AG09319 (cell line): ENCODE measurements at regions not wholly inside any gene's neighbourhood (a gene's known extent, or its start where the extent isn't known, plus 50 kb on each side); places are given as distances from the start of the nearest gene placed in this dataset.

Source experiments
- DNase-seq: peaks from one replicate; pipeline ENCODE4 v3.0.0-alpha.2; 2010; ENCODE audit warnings: low read depth; ENCODE audit errors: extremely low read depth
- TF ChIP-seq, protein P1 (sequence below): IDR thresholded peaks from 2 replicates; pipeline ENCODE4 v1.5.1; 2011; ENCODE audit warnings: low read depth, mild to moderate bottlenecking, inconsistent platforms, low read length, moderate library complexity

GRCh38 chr2:42987112-42987922 lies 194.9 kb upstream of the HAAO start:
- DNase-seq, result no peak
- TF ChIP-seq, protein P1, sequence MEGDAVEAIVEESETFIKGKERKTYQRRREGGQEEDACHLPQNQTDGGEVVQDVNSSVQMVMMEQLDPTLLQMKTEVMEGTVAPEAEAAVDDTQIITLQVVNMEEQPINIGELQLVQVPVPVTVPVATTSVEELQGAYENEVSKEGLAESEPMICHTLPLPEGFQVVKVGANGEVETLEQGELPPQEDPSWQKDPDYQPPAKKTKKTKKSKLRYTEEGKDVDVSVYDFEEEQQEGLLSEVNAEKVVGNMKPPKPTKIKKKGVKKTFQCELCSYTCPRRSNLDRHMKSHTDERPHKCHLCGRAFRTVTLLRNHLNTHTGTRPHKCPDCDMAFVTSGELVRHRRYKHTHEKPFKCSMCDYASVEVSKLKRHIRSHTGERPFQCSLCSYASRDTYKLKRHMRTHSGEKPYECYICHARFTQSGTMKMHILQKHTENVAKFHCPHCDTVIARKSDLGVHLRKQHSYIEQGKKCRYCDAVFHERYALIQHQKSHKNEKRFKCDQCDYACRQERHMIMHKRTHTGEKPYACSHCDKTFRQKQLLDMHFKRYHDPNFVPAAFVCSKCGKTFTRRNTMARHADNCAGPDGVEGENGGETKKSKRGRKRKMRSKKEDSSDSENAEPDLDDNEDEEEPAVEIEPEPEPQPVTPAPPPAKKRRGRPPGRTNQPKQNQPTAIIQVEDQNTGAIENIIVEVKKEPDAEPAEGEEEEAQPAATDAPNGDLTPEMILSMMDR, result no peak

DNA sequence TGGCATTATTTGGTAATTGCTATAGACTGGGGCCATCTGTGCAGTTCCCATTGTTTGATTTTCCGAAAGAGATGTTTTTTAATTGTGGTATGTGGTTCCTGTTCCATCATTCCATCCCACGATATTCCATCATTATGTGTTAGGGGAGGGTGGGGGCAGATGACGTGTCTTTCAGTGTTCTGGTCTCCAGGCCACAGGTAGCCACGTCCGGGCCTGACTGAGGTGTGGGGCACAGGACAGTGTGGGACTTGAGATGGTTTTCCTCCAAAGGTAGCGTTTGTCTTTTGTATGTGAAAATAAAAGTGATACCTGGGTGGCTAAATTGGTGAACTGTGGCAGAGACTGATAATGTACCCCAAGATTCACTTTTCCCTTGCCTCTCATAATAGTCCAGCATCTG lies 192.2 kb upstream of the HAAO start:
- no peak for DNase-seq
- TF ChIP-seq, protein P1, result no peak

GRCh38 chr2:42984081-42984480 lies 191.7 kb upstream of the HAAO start:
- no peak for DNase-seq

GRCh38 chr2:42980764-42981416 lies 188.5 kb upstream of the HAAO start:
- TF ChIP-seq, protein P1, result no peak

More at GRCh38 chr2:42984081-42984480, 191.7 kb upstream of the HAAO start:
- TF ChIP-seq, protein P1, result no peak

GRCh38 chr2:42979870-42980763 lies 187.7 kb upstream of the HAAO start:
- DNase-seq, result no peak
- TF ChIP-seq, protein P1, result no peak

More at GRCh38 chr2:42980764-42981416, 188.5 kb upstream of the HAAO start:
- DNase-seq, result no peak

- DNase-seq, result no peak
- TF ChIP-seq, protein P1, result no peak
Measured at GRCh38 chr2:42979416-42979869, 187.1 kb upstream of the HAAO start.
